HEK293 (cell line): ENCODE measurements at regions not wholly inside any gene's neighbourhood (a gene's known extent, or its start where the extent isn't known, plus 50 kb on each side); places are given as distances from the start of the nearest gene placed in this dataset.

Experiments used
- HOXC10 ChIP-seq: sonication (generic); formaldehyde crosslinking; IDR thresholded peaks from 2 replicates; pipeline ENCODE4 v1.8.1; 2023; ENCODE audit warnings: mild to moderate bottlenecking, missing genetic modification reagents
- KLF8 ChIP-seq: fragments of 450-650 bp; formaldehyde crosslinking; IDR thresholded peaks from 2 replicates; pipeline ENCODE4 v1.5.1; 2016; ENCODE audit warnings: missing biosample characterization, missing genetic modification characterization
- MYNN ChIP-seq: fragments of 450-650 bp; formaldehyde crosslinking; IDR thresholded peaks from 2 replicates; pipeline ENCODE4 v1.5.1; 2016; ENCODE audit warnings: missing biosample characterization, missing genetic modification characterization, borderline replicate concordance
- PATZ1 ChIP-seq: fragments of 450-650 bp; formaldehyde crosslinking; IDR thresholded peaks from 2 replicates; pipeline ENCODE4 v1.5.1; 2016; ENCODE audit warnings: missing biosample characterization, missing genetic modification characterization
- YY1 ChIP-seq: fragments of 450-650 bp; formaldehyde crosslinking; IDR thresholded peaks from 2 replicates; pipeline ENCODE4 v1.5.1; 2018; ENCODE audit warnings: missing biosample characterization, missing genetic modification characterization
- ZBTB20 ChIP-seq: fragments of 450-650 bp; formaldehyde crosslinking; IDR thresholded peaks from 2 replicates; pipeline ENCODE4 v1.5.1; 2016; ENCODE audit warnings: missing biosample characterization, missing genetic modification characterization
- ZNF146 ChIP-seq: fragments of 450-650 bp; formaldehyde crosslinking; IDR thresholded peaks from 2 replicates; pipeline ENCODE4 v1.5.1; 2016; ENCODE audit warnings: missing biosample characterization, missing genetic modification characterization
- ZNF302 ChIP-seq: fragments of 450-650 bp; formaldehyde crosslinking; IDR thresholded peaks from 2 replicates; pipeline ENCODE4 v1.5.1; 2016; ENCODE audit warnings: missing biosample characterization, missing genetic modification characterization, low read depth
- ZNF362 ChIP-seq: fragments of 450-650 bp; formaldehyde crosslinking; IDR thresholded peaks from 2 replicates; pipeline ENCODE4 v1.5.1; 2016; ENCODE audit warnings: missing biosample characterization, missing genetic modification characterization
- ZNF558 ChIP-seq: fragments of 450-650 bp; formaldehyde crosslinking; IDR thresholded peaks from 2 replicates; pipeline ENCODE4 v1.5.1; 2016; ENCODE audit warnings: missing biosample characterization, missing genetic modification characterization
- ZNF707 ChIP-seq: fragments of 450-650 bp; formaldehyde crosslinking; IDR thresholded peaks from 2 replicates; pipeline ENCODE4 v1.5.1; 2016; ENCODE audit warnings: missing biosample characterization, missing genetic modification characterization
- TF ChIP-seq, protein P1 (sequence below): fragments of 450-650 bp; formaldehyde crosslinking; IDR thresholded peaks from 2 replicates; pipeline ENCODE4 v1.5.1; 2016; ENCODE audit warnings: missing biosample characterization, missing genetic modification characterization

DNA sequence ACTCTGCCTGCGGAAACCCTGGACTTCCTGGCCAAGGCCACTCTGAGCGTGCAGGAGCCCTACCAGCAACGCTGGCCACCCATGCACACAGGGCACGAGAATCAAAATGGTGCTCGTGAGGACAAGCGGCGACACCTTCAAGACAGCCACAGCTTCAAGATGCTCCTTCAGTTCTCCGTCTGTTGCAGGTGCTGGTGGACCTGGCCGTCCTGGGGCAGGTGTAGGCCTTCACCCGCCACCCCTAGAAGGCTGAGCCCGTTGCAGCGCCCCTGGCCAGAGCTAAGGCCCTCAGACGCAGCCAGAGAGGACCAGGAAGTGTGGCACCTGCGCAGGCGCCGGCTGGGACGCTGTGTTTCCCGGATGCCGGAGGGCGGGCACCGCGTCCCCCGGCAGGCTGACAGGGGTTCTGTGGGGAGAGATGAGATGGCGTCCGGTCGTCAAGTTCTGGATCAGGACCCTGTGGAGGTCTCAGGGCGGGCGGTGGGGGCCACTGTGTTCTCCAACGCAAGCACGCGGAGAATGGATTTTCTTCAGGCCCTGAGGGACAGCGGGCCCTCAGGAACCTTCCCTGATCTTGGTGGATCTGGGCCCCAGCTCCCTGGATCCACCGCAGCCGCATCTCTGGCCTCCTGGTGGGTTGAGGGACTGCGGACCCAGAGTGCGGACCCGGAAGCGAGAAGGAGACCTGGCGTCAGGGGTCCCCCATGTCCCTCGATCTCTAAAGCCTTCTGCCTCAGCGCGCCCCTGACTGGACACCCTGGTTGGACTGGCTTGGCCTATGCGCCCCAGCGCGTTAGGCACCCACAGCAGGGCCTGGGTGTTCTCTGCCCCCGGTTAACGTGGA, 1770.8 kb upstream of the CDH9 start:
- no peak for TF ChIP-seq ZNF558 (tag by site-specific recombination)
- no peak for TF ChIP-seq PATZ1 (tag by site-specific recombination)
- no peak for TF ChIP-seq KLF8
- no peak for TF ChIP-seq MYNN (tag by site-specific recombination)
- no peak for TF ChIP-seq YY1 (tag by site-specific recombination)
- TF ChIP-seq ZNF302 (tag by site-specific recombination): no peak
- TF ChIP-seq ZBTB20: no peak
- no peak for TF ChIP-seq ZNF146 (tag by site-specific recombination)
- no peak for TF ChIP-seq ZNF362 (tag by site-specific recombination)
- TF ChIP-seq HOXC10 (CRISPR knock-in tag): no peak
- TF ChIP-seq, protein P1, sequence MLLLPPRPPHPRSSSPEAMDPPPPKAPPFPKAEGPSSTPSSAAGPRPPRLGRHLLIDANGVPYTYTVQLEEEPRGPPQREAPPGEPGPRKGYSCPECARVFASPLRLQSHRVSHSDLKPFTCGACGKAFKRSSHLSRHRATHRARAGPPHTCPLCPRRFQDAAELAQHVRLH (tag by site-specific recombination): no peak
- TF ChIP-seq ZNF707 (tag by site-specific recombination): no peak
